HS-27A (cell line): ENCODE measurements at regions not wholly inside any gene's neighbourhood (a gene's known extent, or its start where the extent isn't known, plus 50 kb on each side); places are given as distances from the start of the nearest gene placed in this dataset.
"Not testable (repeated sequence)": the region's sequence is repeated elsewhere in the genome, so short reads cannot be mapped to it uniquely, and the experiment has no call there.

Source experiments
- DNase-seq: peaks from one replicate; pipeline ENCODE4 v3.0.0-alpha.2; 2012; ENCODE audit warnings: low read depth, missing footprints

GRCh38 chr5:120351071-120351470, 113.0 kb upstream of the PRR16 start:
- not testable (repeated sequence) for DNase-seq

- DNase-seq = no peak
Measured at GRCh38 chr5:120354126-120354525, 110.0 kb upstream of the PRR16 start.

- no peak for DNase-seq
Measured at GRCh38 chr5:120358949-120359348, 105.2 kb upstream of the PRR16 start.

GRCh38 chr5:120361941-120362340, 102.2 kb upstream of the PRR16 start:
- no peak for DNase-seq

- no peak for DNase-seq
Measured at GRCh38 chr5:120362426-120362825, 101.7 kb upstream of the PRR16 start.

- no peak for DNase-seq
Measured at GRCh38 chr5:120365656-120366446, 98.2 kb upstream of the PRR16 start.

GRCh38 chr5:120367896-120368634, 96.0 kb upstream of the PRR16 start:
- DNase-seq = no peak

- no peak for DNase-seq
Measured at GRCh38 chr5:120368923-120369715, 95.0 kb upstream of the PRR16 start.

- no peak for DNase-seq
Measured at GRCh38 chr5:120372899-120373298, 91.2 kb upstream of the PRR16 start.

GRCh38 chr5:120375248-120375647, 88.9 kb upstream of the PRR16 start:
- DNase-seq = no peak

- DNase-seq = no peak
Measured at GRCh38 chr5:120380644-120381043, 83.5 kb upstream of the PRR16 start.

GRCh38 chr5:120382833-120383232, 81.3 kb upstream of the PRR16 start:
- DNase-seq = no peak

- DNase-seq = no peak
Measured at GRCh38 chr5:120386981-120387380, 77.1 kb upstream of the PRR16 start.

GRCh38 chr5:120388016-120388781, 75.9 kb upstream of the PRR16 start:
- peak; percentile 61 for DNase-seq

- no peak for DNase-seq
Measured at GRCh38 chr5:120394259-120394658, 69.8 kb upstream of the PRR16 start.

GRCh38 chr5:120396186-120396585, 67.9 kb upstream of the PRR16 start:
- DNase-seq = no peak

GRCh38 chr5:120400356-120400755, 63.7 kb upstream of the PRR16 start:
- DNase-seq = no peak

- no peak for DNase-seq
Measured at GRCh38 chr5:120402606-120403005, 61.5 kb upstream of the PRR16 start.

- no peak for DNase-seq
Measured at GRCh38 chr5:120405286-120405864, 58.7 kb upstream of the PRR16 start.

GRCh38 chr5:120405923-120406322, 58.2 kb upstream of the PRR16 start:
- no peak for DNase-seq

- DNase-seq = no peak
Measured at GRCh38 chr5:120413686-120414085, 50.4 kb upstream of the PRR16 start.
